SK-N-SH treated with all-trans-retinoic acid at 6 μM for 48 hours (cell line): ENCODE measurements at regions not wholly inside any gene's neighbourhood (a gene's known extent, or its start where the extent isn't known, plus 50 kb on each side); places are given as distances from the start of the nearest gene placed in this dataset.

Source experiments
- ATAC-seq: fragments of 200-7000 bp; cut with Tn5 transposase; 3 replicates; pipeline ENCODE4 v1.9.1; 2020; ENCODE audit warnings: mild to moderate bottlenecking, moderate library complexity
- ARNTL ChIP-seq: fragments of 450-650 bp; formaldehyde crosslinking; IDR thresholded peaks from 2 replicates; pipeline ENCODE4 v1.5.0; 2020; ENCODE audit warnings: low read depth, mild to moderate bottlenecking, moderate library complexity, borderline replicate concordance
- CSDC2 ChIP-seq: fragments of 250-450 bp; sonication (Bioruptor Pico); IDR thresholded peaks from 2 replicates; pipeline ENCODE4 v1.5.0; 2020; ENCODE audit warnings: mild to moderate bottlenecking, moderate library complexity
- CSRNP3 ChIP-seq: fragments of 250-450 bp; sonication (Bioruptor Pico); IDR thresholded peaks from 2 replicates; pipeline ENCODE4 v1.5.1; 2021; ENCODE audit warnings: mild to moderate bottlenecking, moderate library complexity
- ESRRG ChIP-seq: fragments of 250-450 bp; sonication (Bioruptor Pico); IDR thresholded peaks from 2 replicates; pipeline ENCODE4 v1.6.1; 2021; ENCODE audit warnings: mild to moderate bottlenecking
- GLIS3 ChIP-seq: fragments of 250-450 bp; sonication (Bioruptor Pico); IDR thresholded peaks from 2 replicates; pipeline ENCODE4 v1.5.0; 2020; ENCODE audit warnings: mild to moderate bottlenecking, moderate library complexity
- ISL1 ChIP-seq: fragments of 250-450 bp; sonication (Bioruptor Pico); IDR thresholded peaks from 2 replicates; pipeline ENCODE4 v2.1.2; 2022; ENCODE audit warnings: mild to moderate bottlenecking, moderate library complexity
- OSR1 ChIP-seq: fragments of 250-450 bp; sonication (Bioruptor Pico); IDR thresholded peaks from 2 replicates; pipeline ENCODE4 v1.8.0; 2022; ENCODE audit warnings: moderate library complexity, mild to moderate bottlenecking, inconsistent platforms
- PATZ1 ChIP-seq: fragments of 250-450 bp; sonication (Bioruptor Pico); IDR thresholded peaks from 2 replicates; pipeline ENCODE4 v1.8.0; 2020; ENCODE audit warnings: mild to moderate bottlenecking, moderate library complexity, borderline replicate concordance
- POU6F1 ChIP-seq: fragments of 250-450 bp; sonication (Bioruptor Pico); IDR thresholded peaks from 2 replicates; pipeline ENCODE4 v1.8.0; 2021; ENCODE audit warnings: low read depth, mild to moderate bottlenecking, moderate library complexity, borderline replicate concordance
- PPARA ChIP-seq: fragments of 250-450 bp; sonication (Bioruptor Pico); IDR thresholded peaks from 2 replicates; pipeline ENCODE4 v1.5.0; 2020; ENCODE audit warnings: mild to moderate bottlenecking, borderline replicate concordance
- RARB ChIP-seq: fragments of 250-450 bp; sonication (Bioruptor Pico); IDR thresholded peaks from 2 replicates; pipeline ENCODE4 v1.8.0; 2021; ENCODE audit warnings: mild to moderate bottlenecking, moderate library complexity
- TCF4 ChIP-seq: fragments of 250-450 bp; sonication (Bioruptor Pico); IDR thresholded peaks from 2 replicates; pipeline ENCODE4 v1.8.0; 2021; ENCODE audit warnings: mild to moderate bottlenecking, moderate library complexity, borderline replicate concordance
- TOX ChIP-seq: fragments of 250-450 bp; sonication (Bioruptor Pico); IDR thresholded peaks from 2 replicates; pipeline ENCODE4 v1.8.0; 2021; ENCODE audit warnings: mild to moderate bottlenecking, moderate library complexity, borderline replicate concordance
- TSHZ2 ChIP-seq: fragments of 250-450 bp; sonication (Bioruptor Pico); IDR thresholded peaks from 2 replicates; pipeline ENCODE4 v1.5.0; 2020; ENCODE audit warnings: mild to moderate bottlenecking, moderate library complexity
- ZC3H10 ChIP-seq: fragments of 250-450 bp; sonication (Bioruptor Pico); IDR thresholded peaks from 2 replicates; pipeline ENCODE4 v1.5.1; 2021; ENCODE audit warnings: mild to moderate bottlenecking, moderate library complexity
- ZFP3 ChIP-seq: fragments of 250-450 bp; sonication (Bioruptor Pico); IDR thresholded peaks from 2 replicates; pipeline ENCODE4 v1.5.0; 2020; ENCODE audit warnings: mild to moderate bottlenecking, moderate library complexity
- ZFP30 ChIP-seq: fragments of 450-650 bp; formaldehyde crosslinking; IDR thresholded peaks from 2 replicates; pipeline ENCODE4 v1.5.0; 2022; ENCODE audit warnings: mild to moderate bottlenecking, moderate library complexity
- ZNF565 ChIP-seq: fragments of 450-650 bp; formaldehyde crosslinking; conservative IDR thresholded peaks from 2 replicates; pipeline ENCODE4 v1.5.0; 2020; ENCODE audit warnings: low read depth, mild to moderate bottlenecking, moderate library complexity
- ZNF70 ChIP-seq: fragments of 450-650 bp; formaldehyde crosslinking; IDR thresholded peaks from 2 replicates; pipeline ENCODE4 v1.5.0; 2020; ENCODE audit warnings: mild to moderate bottlenecking, moderate library complexity
- ZNF8 ChIP-seq: fragments of 450-650 bp; formaldehyde crosslinking; IDR thresholded peaks from 2 replicates; pipeline ENCODE4 v1.5.0; 2020; ENCODE audit warnings: mild to moderate bottlenecking, moderate library complexity

GRCh38 chr14:76309572-76310162 lies 66.3 kb upstream of the ESRRB start:
- no peak for TF ChIP-seq ZNF8 (CRISPR knock-in tag)
- TF ChIP-seq ZNF70 (CRISPR knock-in tag): no peak
- TF ChIP-seq, all 23 proteins: peak for 0
- no peak for ATAC-seq

- no peak for TF ChIP-seq CSDC2 (CRISPR knock-in tag)
- no peak for TF ChIP-seq TSHZ2 (CRISPR knock-in tag)
- TF ChIP-seq ZFP30 (CRISPR knock-in tag): no peak
- TF ChIP-seq ZNF70 (CRISPR knock-in tag): no peak
- TF ChIP-seq OSR1: no peak
- no peak for TF ChIP-seq CSRNP3 (CRISPR knock-in tag)
- TF ChIP-seq PPARA: no peak
- no peak for TF ChIP-seq ZFP3 (CRISPR knock-in tag)
- no peak for TF ChIP-seq TOX (CRISPR knock-in tag)
- no peak for ATAC-seq
Observed at GRCh38 chr14:76311079-76311758, 64.7 kb upstream of the ESRRB start.

GRCh38 chr14:76312821-76313220 lies 63.1 kb upstream of the ESRRB start:
- ATAC-seq: no peak
- no peak for TF ChIP-seq POU6F1
- no peak for TF ChIP-seq ESRRG
- no peak for TF ChIP-seq ZFP3 (CRISPR knock-in tag)
- TF ChIP-seq ZNF565 (CRISPR knock-in tag): no peak
- TF ChIP-seq GLIS3 (CRISPR knock-in tag): no peak
- no peak for TF ChIP-seq ZFP30 (CRISPR knock-in tag)
- TF ChIP-seq RARB (CRISPR knock-in tag): no peak
- no peak for TF ChIP-seq ZC3H10 (CRISPR knock-in tag)
- no peak for TF ChIP-seq ZNF70 (CRISPR knock-in tag)
- TF ChIP-seq TCF4 (CRISPR knock-in tag): no peak

- no peak for ATAC-seq
- no peak for TF ChIP-seq ISL1
- TF ChIP-seq ESRRG: no peak
- no peak for TF ChIP-seq ARNTL (CRISPR knock-in tag)
- TF ChIP-seq PATZ1 (CRISPR knock-in tag): no peak
- TF ChIP-seq CSDC2 (CRISPR knock-in tag): no peak
- no peak for TF ChIP-seq TCF4 (CRISPR knock-in tag)
- TF ChIP-seq, all 23 proteins: peak for 0
Observed at GRCh38 chr14:76313303-76313702, 62.6 kb upstream of the ESRRB start.
